HG03571 (cell line): ENCODE measurements at regions not wholly inside any gene's neighbourhood (a gene's known extent, or its start where the extent isn't known, plus 50 kb on each side); places are given as distances from the start of the nearest gene placed in this dataset.
"Not testable (repeated sequence)": the region's sequence is repeated elsewhere in the genome, so short reads cannot be mapped to it uniquely, and the experiment has no call there.

ENCODE experiments used
- ATAC-seq: cut with Tn5 transposase; IDR thresholded peaks from one replicate; pipeline ENCODE4 v1.9.1; 2021; ENCODE audit not compliant: unreplicated experiment

DNA sequence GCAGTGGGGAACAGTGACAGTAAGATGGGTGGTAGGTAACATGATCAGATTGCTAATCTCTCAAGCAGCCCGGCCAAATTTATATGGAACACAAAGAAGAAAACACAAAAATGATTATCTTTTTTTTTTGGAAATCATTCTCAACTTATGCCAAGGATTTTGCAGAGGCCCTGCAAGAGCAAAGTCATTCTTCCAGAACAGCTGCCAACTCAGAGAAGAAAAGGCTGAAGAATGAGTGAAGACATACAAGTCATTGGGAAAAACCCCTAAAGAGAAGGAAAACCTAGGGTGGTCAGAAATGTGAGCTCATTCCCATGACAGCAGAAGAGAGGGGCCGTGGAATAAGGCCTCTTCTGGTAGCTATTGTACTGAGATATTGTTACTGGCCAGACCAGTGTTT, 246.7 kb downstream of the SHOX2 start:
- ATAC-seq = no peak

DNA sequence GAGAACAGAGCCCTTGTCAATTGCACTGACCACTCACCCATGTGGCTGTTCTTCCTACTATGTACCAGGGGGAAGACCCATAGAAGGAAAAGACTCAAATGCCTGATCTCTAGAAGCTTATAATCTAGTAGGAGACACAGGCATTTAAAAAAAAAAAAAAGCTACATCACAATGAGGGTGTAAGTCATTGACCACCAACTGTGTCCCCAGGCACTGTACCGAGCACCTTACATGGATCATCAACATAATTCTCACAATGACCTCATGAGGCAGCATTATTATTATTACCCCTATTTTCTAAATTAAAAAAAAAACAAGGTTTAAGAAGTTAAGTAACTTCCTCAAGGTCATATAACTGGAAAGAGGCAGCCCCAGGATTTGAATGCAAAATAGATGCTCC, 247.4 kb downstream of the SHOX2 start:
- no peak for ATAC-seq

DNA sequence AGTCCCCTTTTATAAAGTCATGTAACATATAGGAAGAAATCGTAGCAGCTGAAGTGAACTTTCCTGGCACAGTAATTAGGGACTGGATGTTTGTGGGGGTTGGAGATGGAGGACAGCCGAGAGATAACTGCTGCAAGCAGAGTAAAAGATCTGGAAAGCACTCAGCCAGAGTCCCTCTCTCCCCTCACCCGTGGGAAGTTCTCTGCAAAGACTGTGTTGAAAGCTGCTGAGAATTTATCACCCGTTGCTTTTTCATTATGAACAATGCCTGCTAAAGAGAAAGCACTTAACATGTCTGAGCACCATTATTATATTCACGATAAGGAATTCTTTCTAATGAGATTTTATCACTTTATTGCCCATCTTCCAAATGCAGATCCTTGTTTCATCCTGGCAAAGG, 248.8 kb downstream of the SHOX2 start:
- ATAC-seq = no peak

DNA sequence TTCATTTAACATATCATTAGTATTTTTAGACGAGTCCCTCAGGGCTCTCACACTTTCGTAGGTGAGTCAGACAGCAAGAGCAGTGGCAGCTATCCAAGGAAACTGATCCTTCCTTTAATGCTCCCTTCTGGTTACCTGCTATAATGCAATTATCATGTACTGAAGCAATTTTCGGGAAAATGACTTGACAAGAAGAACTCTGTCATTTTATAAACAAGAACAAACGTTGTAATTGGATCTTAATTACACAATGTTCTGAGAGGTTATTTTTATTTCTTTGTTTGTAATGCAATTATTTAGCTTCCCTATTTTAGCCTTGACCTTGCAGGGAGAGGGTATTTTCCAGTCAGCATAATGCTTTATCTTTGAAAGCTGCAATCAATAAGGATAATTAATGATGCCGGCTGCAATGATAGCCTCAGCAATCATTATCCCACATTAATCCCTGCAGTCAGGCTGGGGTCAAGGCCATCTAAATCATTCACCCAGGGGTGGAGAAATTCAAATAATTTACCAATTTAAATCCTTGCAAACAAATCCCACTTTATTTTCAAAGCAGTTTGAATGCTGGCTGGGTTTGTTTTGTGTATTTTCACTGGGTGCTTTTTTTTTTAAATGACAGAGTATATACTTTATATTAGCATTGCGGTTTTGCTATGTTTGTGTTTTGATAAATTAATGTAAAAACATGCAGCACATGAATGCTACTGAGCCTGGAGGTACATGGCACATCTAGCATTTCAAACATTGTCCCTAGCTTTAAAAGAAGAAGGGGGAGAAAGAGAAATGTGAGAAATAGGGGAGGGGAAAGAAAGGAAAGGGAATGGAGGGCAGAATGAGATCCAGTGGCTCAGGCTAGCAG, 249.9 kb downstream of the SHOX2 start:
- no peak for ATAC-seq

DNA sequence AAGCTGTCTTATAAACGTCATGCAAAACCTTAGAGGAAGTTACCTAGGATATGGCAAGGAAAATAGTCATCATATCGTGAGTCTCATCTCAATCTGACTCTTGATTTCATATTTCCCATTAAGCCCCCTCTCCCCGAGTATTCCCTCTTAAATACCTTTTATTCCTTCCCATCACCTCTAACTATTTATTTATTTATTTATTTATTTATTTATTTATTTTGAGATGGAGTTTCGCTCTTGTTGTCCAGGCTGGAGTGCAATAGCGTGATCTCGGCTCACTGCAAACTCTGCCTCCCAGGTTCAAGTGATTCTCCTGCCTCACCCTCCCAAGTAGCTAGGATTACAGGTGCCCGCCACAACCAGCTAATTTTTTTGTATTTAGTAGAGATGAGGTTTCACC, 260.4 kb downstream of the SHOX2 start:
- ATAC-seq = not testable (repeated sequence)

DNA sequence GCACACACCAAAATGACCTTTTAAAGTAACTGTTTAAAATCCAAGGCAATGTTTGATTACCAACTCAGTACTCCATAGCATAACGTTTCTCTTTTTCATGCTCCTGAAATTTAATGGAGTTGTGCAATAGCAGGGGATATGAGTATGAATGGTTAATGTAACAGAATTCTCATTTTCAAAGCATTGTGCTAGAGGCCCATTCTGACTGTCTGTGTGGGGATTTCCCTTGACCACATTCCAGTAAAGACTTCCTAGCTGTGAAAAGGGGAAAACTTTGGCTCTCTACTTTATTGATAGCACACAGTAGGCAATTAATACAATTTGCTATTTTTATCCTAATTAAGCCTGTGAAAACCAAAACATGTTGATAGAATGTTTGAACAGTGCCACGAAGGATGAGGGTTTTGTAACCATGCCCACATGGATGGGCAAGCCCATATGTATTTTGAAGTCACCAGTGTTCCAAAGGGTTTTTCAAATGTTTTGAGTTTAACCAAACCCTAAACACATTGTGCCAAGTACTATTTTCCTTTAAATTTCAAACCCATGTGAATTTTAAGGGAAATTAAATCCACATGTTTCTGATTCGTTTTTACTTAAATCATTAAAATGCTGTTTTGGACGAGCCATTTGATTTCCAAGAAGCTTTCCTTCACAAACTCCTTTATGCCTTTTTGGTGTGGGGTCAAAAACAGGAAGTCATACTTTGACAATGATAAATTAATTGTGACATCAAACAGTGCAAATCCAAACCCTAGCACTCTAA, 261.2 kb downstream of the SHOX2 start:
- ATAC-seq = no peak

DNA sequence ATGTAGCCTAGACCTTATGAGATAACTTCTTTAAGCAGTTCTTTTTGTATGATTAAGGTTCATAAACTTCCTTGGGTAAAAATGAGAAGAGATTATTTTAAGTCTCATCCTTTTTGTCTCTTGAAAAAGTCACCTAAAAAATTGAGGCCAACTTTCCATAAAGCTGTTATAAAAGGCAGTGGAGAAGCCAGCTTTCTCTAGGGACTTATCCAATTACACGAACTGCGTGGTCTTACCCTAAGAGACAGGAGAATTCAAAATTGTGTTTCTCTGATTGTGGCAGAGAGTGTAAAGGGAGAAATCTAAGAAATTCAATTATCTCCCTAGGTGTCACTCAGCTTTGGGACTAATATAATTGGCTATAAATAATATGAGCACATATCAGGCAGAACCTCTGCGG, 262.0 kb downstream of the SHOX2 start:
- ATAC-seq = no peak

DNA sequence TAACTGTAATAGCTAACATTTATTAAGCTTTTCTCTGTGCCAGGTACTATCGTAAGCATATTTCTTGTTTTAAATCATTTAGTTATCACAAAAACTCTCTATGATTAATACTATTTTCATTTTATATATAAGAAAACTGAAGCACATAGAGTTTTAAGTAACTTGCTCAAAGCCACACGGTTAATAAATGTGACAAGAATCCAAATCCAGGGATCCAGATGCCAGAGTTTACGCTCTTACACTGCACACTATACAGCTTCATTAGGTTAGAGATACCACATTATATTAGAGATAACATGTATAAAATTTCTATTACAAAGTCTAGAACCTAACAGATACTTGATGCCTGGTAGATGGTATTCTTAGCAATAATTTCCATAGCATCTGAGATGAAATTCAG, 265.2 kb downstream of the SHOX2 start:
- no peak for ATAC-seq

DNA sequence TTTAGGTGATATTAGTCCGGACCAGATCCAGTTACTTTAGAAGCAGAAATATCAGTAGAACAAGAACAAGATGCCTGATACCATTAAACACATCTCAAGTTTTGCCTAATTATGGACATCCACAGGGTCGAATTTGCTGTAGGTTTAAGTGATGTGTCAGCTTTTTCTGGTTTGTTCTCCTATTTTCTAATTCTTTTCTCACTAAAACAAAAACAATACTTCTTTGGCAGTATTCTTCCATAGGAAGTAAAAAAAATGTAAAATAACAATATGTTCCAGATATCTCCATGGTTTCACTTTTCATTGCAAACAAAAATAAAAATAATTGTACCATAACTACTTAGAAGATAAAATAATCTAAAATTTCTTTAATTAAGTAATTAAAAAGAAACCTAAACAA, 265.7 kb downstream of the SHOX2 start:
- ATAC-seq = no peak

DNA sequence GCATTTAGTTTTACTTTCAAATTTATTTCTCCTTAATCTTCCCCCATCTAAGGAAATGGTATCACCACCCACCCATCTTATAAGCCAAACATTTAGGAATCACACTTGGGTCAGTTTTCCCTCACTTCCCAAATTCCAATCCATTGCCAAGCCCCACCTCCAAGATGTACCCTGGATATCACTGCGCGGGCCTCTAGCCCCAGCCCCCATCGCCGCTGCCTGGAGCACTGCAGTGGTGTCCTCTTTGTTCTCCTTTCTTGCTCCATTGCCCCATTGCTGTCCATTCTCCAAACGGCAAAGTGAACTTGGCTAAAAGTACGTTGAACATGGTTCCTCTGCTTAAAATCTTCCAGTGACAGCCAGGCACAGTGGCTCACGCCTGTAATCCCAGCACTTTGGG, 267.8 kb downstream of the SHOX2 start:
- no peak for ATAC-seq

DNA sequence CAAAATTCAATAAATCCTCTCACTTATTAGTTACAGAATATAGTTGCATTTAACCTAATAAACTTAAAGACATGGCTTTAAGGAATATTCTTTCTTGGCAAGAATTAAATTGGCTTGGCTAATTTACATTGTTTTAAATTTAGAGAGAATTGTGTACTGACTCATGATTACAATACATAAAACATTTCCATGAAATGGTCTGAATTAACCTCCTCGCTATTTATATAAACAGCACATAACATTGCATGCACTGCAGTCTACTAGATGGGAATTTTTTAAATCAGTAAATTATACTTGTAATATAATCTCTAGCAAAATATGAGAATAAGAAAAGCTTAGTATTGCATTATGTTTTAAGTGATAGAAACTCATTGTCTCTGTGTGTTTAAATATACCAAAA, 268.9 kb downstream of the SHOX2 start:
- ATAC-seq = no peak

DNA sequence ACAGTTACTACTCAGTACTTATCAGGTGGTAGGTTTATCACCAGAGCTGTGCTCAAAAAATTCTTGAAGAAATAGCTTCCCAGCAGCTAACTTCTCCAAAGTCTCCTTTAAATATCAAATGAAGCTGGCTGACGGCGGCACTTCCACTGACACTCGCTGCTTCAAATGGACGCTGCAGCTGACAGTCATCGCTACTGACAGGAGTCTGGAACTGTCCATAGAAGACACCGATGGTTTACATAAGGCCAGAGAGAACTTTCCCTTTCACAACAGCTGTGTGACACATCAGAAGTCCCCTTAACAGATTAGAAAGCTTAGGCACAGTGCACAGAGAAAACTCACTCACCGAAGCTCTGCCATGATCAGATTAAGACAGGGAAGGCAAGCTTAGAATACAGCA, 270.2 kb downstream of the SHOX2 start:
- no peak for ATAC-seq

DNA sequence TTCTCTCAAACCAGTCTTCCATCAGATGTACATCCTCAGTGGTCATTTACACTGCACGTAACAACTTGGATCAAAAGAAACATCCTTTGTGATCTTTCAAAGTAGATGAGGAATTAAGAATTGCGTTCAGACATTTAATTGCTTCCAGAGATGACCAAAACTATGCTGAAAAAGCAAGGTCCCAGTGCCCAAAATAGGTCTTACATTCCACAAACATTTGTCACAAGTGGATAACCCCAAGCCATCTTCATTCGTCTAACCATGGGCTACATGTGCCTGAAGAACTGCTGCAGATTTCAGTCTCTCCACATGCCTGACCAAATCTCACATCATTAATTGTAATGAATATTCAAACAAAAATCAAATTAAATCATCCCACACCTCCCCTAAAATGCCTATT, 273.6 kb downstream of the SHOX2 start:
- no peak for ATAC-seq

DNA sequence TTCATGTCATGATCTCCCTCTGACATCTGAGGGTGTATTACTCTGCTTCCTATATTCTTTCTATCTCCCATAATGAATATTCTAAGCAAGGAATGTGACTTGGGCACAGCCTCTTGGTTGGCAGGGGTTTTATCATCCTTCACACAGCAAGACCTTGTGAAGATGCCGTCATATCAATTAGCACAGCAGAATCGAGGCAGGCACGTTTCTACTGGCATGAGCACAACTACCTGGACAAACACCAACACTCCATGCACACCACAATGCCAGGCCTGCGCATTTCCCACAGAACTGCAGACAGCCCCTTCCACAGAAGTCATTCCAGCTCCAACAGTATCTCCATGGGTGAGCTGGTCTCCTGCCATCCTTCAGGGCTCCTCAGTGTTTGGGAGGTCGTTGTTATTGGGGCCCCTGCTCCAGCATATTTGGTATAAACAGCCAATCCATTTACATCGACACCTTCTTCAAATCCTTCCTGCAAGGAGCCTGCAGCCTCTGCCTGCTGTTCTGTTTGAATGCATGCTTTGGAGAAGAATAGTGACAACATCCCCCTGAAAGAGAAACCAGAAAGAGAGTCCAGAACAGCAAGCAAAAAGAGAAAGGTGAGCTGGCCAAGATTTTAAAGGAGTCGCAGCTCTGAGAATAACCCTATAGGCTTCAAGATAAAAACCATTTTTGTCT, 275.5 kb downstream of the SHOX2 start:
- no peak for ATAC-seq

DNA sequence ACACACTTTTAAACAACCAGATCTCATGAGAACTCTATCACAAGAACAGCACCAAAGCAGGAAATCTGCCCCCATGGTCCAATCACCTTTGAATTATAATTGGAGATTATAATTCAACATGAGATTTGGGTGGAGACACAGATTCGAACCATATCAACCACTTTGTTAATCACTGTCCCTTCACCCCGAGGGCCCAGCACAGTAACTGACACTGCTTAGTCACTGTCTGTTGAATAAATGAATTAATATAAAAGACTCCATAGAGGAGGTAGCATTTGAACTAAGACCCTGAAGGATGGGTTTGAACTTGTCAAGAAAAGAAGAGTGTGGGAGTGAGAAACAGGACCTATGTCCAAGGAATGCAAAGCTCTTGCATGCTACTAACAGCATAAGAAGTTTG, 276.4 kb downstream of the SHOX2 start:
- ATAC-seq = no peak

DNA sequence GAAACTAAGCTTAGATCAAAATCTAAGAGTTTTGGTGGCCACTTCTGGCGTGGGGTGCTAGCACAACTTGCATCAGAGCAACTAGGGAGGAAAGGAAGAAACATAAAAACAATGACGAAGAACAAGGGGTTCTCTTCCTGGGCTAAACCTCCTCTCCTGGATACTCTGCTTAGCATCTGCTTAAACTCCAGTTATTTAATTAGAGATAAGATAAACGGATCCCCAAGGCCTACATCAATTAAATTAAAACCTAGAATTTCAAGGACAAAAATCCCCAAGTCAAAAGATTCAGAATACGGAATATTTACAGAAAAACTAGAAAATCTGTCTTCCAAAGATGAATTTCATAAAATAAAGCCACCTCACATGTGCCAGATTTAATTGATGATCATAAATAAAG, 281.9 kb downstream of the SHOX2 start:
- ATAC-seq = no peak

DNA sequence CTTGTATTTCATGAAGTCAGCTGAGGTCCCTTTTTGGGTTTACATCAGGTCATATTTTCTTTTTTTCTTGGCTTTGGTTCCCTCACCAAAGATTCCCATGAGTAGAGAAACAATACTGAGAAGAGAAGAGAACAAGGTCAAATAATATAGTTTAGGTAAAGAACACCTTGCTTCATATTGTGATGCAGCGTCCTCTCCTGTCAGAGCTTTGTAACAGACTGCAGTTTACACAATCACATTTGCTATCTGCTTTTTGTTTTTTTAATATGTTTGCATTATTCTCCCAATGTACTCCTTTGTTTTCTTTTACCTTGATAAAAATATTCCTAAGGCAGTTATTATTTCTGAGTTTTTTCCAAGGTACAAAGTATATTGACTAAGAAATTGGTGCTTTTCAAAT, 283.2 kb downstream of the SHOX2 start:
- ATAC-seq = no peak

DNA sequence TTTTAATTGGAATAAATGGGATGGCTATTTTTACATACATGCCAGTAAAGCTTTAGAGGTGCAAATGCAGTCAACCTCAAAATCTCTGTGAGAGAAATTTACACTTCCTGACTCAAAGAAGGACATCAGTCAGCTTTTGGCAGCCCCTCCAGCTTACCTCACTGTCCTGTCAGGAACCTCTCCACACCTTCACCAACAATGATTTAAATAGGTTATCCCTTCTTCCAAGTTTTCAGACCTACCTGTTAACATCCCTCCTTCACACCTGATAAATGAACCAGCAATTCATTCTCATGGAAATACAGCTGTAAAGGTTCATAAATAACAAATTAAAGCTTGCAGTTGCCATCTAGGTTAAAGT, 286.1 kb downstream of the SHOX2 start:
- no peak for ATAC-seq

DNA sequence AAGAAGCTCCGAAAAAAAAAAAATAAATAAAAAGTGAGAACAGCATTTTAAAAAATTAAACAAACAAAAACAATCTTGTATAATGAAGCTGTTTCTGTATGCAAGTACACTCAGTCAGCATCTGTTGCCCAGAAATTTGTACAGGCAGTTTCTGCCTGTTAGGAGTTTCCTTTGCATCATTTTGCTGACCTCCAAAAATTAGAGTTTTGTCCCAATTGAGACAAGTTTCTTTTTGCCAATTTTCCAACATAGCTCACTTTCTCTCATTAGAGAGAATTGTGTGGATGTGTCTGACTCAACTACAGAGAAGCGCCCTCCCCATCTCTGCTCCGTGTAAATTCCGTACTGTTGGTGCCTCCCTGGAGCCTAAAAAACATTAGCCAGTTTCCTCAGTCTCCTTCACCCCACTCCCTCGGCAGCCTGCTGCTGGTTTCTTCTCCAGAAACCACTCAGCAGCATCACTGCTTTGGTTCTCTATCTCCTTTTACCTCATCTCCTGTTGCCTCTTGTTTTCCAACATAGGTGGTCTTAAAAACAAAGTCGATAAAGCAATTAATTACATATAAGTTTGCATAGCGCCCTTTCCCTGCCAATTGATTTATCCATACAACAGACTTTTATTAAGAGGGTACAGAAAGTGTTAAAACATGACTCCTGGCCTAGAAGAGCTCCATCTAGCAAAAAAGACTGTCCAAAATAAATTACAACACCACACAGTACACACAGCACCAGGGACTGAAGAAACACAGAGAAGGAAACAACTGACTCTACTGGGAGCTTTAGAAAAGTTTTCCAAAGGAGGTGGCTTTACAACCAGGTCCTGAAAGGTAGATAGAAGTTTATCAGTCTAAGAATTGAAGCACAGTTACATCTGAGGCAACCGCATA, 286.7 kb downstream of the SHOX2 start:
- no peak for ATAC-seq

DNA sequence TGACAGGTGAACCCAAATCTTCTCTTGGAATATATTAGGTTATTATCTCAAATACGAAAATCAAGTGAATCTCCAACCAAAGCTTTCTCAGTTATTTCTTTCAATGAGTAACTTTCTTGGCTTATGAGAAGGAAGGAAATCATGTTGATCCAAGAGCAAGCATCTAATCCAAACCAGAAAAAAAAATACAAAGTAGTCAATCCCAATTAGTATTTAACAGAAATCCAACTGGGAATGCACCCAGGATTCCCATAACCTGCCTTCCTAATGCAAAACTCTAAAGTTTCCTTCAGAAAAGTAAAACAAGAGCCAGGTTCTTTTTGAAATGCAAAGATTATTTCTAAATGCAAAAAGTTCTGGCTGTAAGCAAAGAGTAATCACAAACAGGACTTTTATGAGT, 289.3 kb downstream of the SHOX2 start:
- no peak for ATAC-seq

DNA sequence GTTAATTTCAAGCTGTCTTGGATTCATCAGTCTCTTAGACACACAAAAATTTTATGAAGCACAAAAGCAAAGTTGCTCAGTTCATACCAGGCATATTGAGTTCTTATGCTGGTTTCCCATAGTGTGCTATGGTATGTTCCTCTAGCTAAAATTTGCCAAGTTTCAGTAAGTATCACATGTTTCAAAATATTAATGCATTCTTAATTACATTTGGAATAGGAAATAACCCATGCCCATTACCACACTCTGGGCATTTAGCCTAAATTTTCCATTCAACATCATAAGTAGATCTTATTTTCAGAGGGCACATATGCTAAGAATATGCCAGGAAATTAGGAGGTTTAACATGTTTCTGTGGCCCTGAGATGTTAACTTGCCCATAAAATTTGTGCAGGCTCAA, 289.9 kb downstream of the SHOX2 start:
- ATAC-seq = no peak
